GM23248 (cell line): ENCODE measurements at regions not wholly inside any gene's neighbourhood (a gene's known extent, or its start where the extent isn't known, plus 50 kb on each side); places are given as distances from the start of the nearest gene placed in this dataset.

Experiments
- DNase-seq: peaks from one replicate; pipeline ENCODE4 v3.0.0-alpha.2; 2015
- H2AFZ ChIP-seq: fragments of 200-600 bp; sonication (generic); 2 replicates; pipeline ENCODE4 v1.6.1; 2016; ENCODE audit warnings: antibody characterized with exemption
- H3F3A ChIP-seq: fragments of 200-600 bp; sonication (generic); 2 replicates; pipeline ENCODE4 v1.6.1; 2016; ENCODE audit warnings: mild to moderate bottlenecking, antibody characterized with exemption, mixed run types; ENCODE audit not compliant: insufficient read depth
- H3K27ac ChIP-seq: fragments of 200-600 bp; sonication (generic); 2 replicates; pipeline ENCODE4 v1.5.1; 2016; ENCODE audit warnings: mild to moderate bottlenecking
- H3K27me3 ChIP-seq: fragments of 200-600 bp; sonication (generic); replicated peaks from 2 replicates; pipeline ENCODE4 v1.6.1; 2016; ENCODE audit warnings: mild to moderate bottlenecking; ENCODE audit not compliant: insufficient read depth
- H3K36me3 ChIP-seq: fragments of 200-600 bp; sonication (generic); 2 replicates; pipeline ENCODE4 v1.6.1; 2016; ENCODE audit warnings: low read depth, mild to moderate bottlenecking
- H3K4me1 ChIP-seq: fragments of 200-600 bp; sonication (generic); 2 replicates; pipeline ENCODE4 v1.6.1; 2016; ENCODE audit warnings: mild to moderate bottlenecking; ENCODE audit not compliant: insufficient read depth
- H3K4me2 ChIP-seq: fragments of 200-600 bp; sonication (generic); one replicate; pipeline ENCODE4 v1.6.1; 2016; ENCODE audit warnings: mild to moderate bottlenecking; ENCODE audit not compliant: unreplicated experiment
- H3K4me3 ChIP-seq: fragments of 200-600 bp; sonication (generic); 2 replicates; pipeline ENCODE4 v1.5.1; 2016; ENCODE audit warnings: mild to moderate bottlenecking
- H3K79me2 ChIP-seq: fragments of 200-600 bp; sonication (generic); 2 replicates; pipeline ENCODE4 v1.6.1; 2016; ENCODE audit warnings: mild to moderate bottlenecking; ENCODE audit not compliant: insufficient read depth
- H3K9ac ChIP-seq: fragments of 200-600 bp; sonication (generic); 2 replicates; pipeline ENCODE4 v1.6.1; 2016; ENCODE audit warnings: mild to moderate bottlenecking
- H3K9me2 ChIP-seq: fragments of 200-600 bp; sonication (generic); 2 replicates; pipeline ENCODE4 v1.6.1; 2016; ENCODE audit warnings: mixed run types, mild to moderate bottlenecking, moderate library complexity; ENCODE audit not compliant: insufficient read depth
- H3K9me3 ChIP-seq: fragments of 200-600 bp; sonication (generic); one replicate; pipeline ENCODE4 v1.6.1; 2017; ENCODE audit warnings: low read depth
- H4K20me1 ChIP-seq: fragments of 200-600 bp; sonication (generic); 2 replicates; pipeline ENCODE4 v1.6.0; 2016; ENCODE audit not compliant: insufficient read depth
- EZH2 ChIP-seq: fragments of 200-600 bp; sonication (generic); IDR thresholded peaks from 2 replicates; pipeline ENCODE4 v1.6.1; 2018; ENCODE audit warnings: antibody characterized with exemption, mild to moderate bottlenecking; ENCODE audit not compliant: insufficient read depth, poor library complexity, severe bottlenecking
- EZH2phosphoT487 ChIP-seq: fragments of 200-600 bp; sonication (generic); IDR thresholded peaks from 2 replicates; pipeline ENCODE4 v1.6.1; 2018; ENCODE audit warnings: antibody characterized with exemption, moderate library complexity, mild to moderate bottlenecking, low read depth; ENCODE audit not compliant: insufficient read depth
- WGBS, 2 experiments: methylation state at CpG; one replicate each; pipeline ENCODE4 v1.1.6; 2015 to 2017; ENCODE audit warnings: low lambda C conversion rate in 2 of 2, low coverage in 1 of 2; ENCODE audit errors: missing lambda C conversion rate in 2 of 2; 5-methylcytosine and 5-hydroxymethylcytosine counted together
- in situ Hi-C: fragments of 300-500 bp; cut with MboI; formaldehyde crosslinking; loops from 2 replicates; pipeline ENCODE4 v1.15.0; 2020

- Histone ChIP-seq H2AFZ (no peak overlapping the region), H3F3A (no peaks in the 10 kb centered on the region), H3K36me3 (no peaks in the 10 kb centered on the region), H3K9ac (no peak overlapping the region), H3K4me1 (no peaks in the 10 kb centered on the region), H3K79me2 (no peaks in the 10 kb centered on the region), H3K4me3 (no peak overlapping the region), H3K9me2 (no peaks in the 10 kb centered on the region), H4K20me1 (no peaks in the 10 kb centered on the region), H3K4me2 (no peak overlapping the region), H3K27me3 (no peaks in the 10 kb centered on the region), H3K9me3 (no peaks in the 10 kb centered on the region), H3K27ac (no peak overlapping the region)
- TF ChIP-seq EZH2phosphoT487 (no peak), EZH2 (no peak)
- in situ Hi-C loops: no loop called here
- no peak for DNase-seq
These were observed 372.1 kb upstream of the TMEFF2 start for GRCh38 chr2:192566863-192567262.

- no peaks in the 10 kb centered on the region for H3K4me1 ChIP-seq
- no peaks in the 10 kb centered on the region for H3K9me3 ChIP-seq
- no peaks in the 10 kb centered on the region for H3K27me3 ChIP-seq
- in situ Hi-C loops: no loop called here
- DNase-seq: no peak
- H4K20me1 ChIP-seq: no peaks in the 10 kb centered on the region
- no peak overlapping the region for H3K9ac ChIP-seq
- H3K79me2 ChIP-seq: no peaks in the 10 kb centered on the region
- no peak overlapping the region for H3K27ac ChIP-seq
- no peaks in the 10 kb centered on the region for H3K9me2 ChIP-seq
- no peak for TF ChIP-seq EZH2
- TF ChIP-seq EZH2phosphoT487: no peak
- WGBS, 2 experiments: 0 to 4% methylated on average over 1 of the region's 1 CpG
- no peak overlapping the region for H3K4me2 ChIP-seq
- H3F3A ChIP-seq: no peaks in the 10 kb centered on the region
- no peak overlapping the region for H2AFZ ChIP-seq
- no peak overlapping the region for H3K4me3 ChIP-seq
- no peaks in the 10 kb centered on the region for H3K36me3 ChIP-seq
These were observed 365.6 kb upstream of the TMEFF2 start for GRCh38 chr2:192560326-192560725.

GRCh38 chr2:192559587-192559986 is 364.9 kb upstream of the TMEFF2 start:
- Histone ChIP-seq H3K27me3 (no peaks in the 10 kb centered on the region), H2AFZ (no peak overlapping the region), H3K9me2 (no peaks in the 10 kb centered on the region), H3K4me1 (no peaks in the 10 kb centered on the region), H3K27ac (no peak overlapping the region), H3K9me3 (no peaks in the 10 kb centered on the region), H3K4me2 (no peak overlapping the region), H3K4me3 (no peak overlapping the region), H3K79me2 (no peaks in the 10 kb centered on the region), H3F3A (no peaks in the 10 kb centered on the region), H3K36me3 (no peaks in the 10 kb centered on the region), H3K9ac (no peak overlapping the region), H4K20me1 (no peaks in the 10 kb centered on the region)
- no peak for DNase-seq
- WGBS, 2 experiments: 0% methylated on average over 1 of the region's 1 CpG
- TF ChIP-seq EZH2 (no peak), EZH2phosphoT487 (no peak)
- in situ Hi-C loops: no loop called here

- Histone ChIP-seq H3K27ac (no peak overlapping the region), H3K9ac (no peak overlapping the region), H3K4me2 (no peak overlapping the region), H3K9me3 (no peaks in the 10 kb centered on the region), H3F3A (no peaks in the 10 kb centered on the region), H3K27me3 (no peaks in the 10 kb centered on the region), H2AFZ (no peak overlapping the region), H3K4me1 (no peaks in the 10 kb centered on the region), H3K9me2 (no peaks in the 10 kb centered on the region), H3K36me3 (no peaks in the 10 kb centered on the region), H3K4me3 (no peak overlapping the region), H4K20me1 (no peaks in the 10 kb centered on the region), H3K79me2 (no peaks in the 10 kb centered on the region)
- TF ChIP-seq EZH2phosphoT487 (no peak), EZH2 (no peak)
- in situ Hi-C loops: no loop called here
- WGBS, 2 experiments: 0 to 3% methylated on average over 1 of the region's 1 CpG
- DNase-seq: no peak
These were observed 363.9 kb upstream of the TMEFF2 start for GRCh38 chr2:192558637-192559036.

GRCh38 chr2:192555740-192556139 is 361.0 kb upstream of the TMEFF2 start:
- H3K36me3 ChIP-seq: no peaks in the 10 kb centered on the region
- H3K4me3 ChIP-seq: no peak overlapping the region
- WGBS, 2 experiments: 40% methylated on average over 3 of the region's 3 CpGs
- H3K9me2 ChIP-seq: no peaks in the 10 kb centered on the region
- H3K4me2 ChIP-seq: no peak overlapping the region
- no peaks in the 10 kb centered on the region for H3F3A ChIP-seq
- H3K27ac ChIP-seq: no peak overlapping the region
- TF ChIP-seq EZH2phosphoT487: no peak
- TF ChIP-seq EZH2: no peak
- no peaks in the 10 kb centered on the region for H3K9me3 ChIP-seq
- no peak overlapping the region for H3K9ac ChIP-seq
- H4K20me1 ChIP-seq: no peaks in the 10 kb centered on the region
- no peak overlapping the region for H2AFZ ChIP-seq
- in situ Hi-C loops: no loop called here
- no peak for DNase-seq
- no peaks in the 10 kb centered on the region for H3K4me1 ChIP-seq
- no peaks in the 10 kb centered on the region for H3K27me3 ChIP-seq
- H3K79me2 ChIP-seq: no peaks in the 10 kb centered on the region
